ENCODE measurements at regions not wholly inside any gene's neighbourhood (a gene's known extent, or its start where the extent isn't known, plus 50 kb on each side); places are given as distances from the start of the nearest gene placed in this dataset.

- DNase-seq: no peak
- intact Hi-C loops (cut with DNase I): no loop called here
- Histone ChIP-seq H3K9me3 (replicated peaks in 1 of 3) (no peaks in the 10 kb centered on the region), H3K36me3 (replicated peaks in 1 of 2) (no peaks in the 10 kb centered on the region), H3K4me3 (no peak overlapping the region), H3K4me1 (replicated peaks in 1 of 2) (no peaks in the 10 kb centered on the region), H3K27me3 (no peaks in the 10 kb centered on the region), H3K27ac (no peak overlapping the region)
- 39 to 48% (median 43%) methylated on average over 10 of the region's 10 CpGs for WGBS, 4 donors
- TF ChIP-seq CTCF (IDR thresholded peaks at IDR 0.05) (no peak), POLR2A (IDR thresholded peaks at IDR 0.05) (no peak)
Measured at GRCh38 chr6:99802396-99803031, 191.5 kb downstream of the MCHR2 start.

GRCh38 chr6:99808992-99809391, 185.0 kb downstream of the MCHR2 start:
- H3K9me3 ChIP-seq (replicated peaks in 1 of 3): no peaks in the 10 kb centered on the region
- no peaks in the 10 kb centered on the region for H3K36me3 ChIP-seq (replicated peaks in 1 of 2)
- no peak for DNase-seq
- TF ChIP-seq CTCF (IDR thresholded peaks at IDR 0.05) (no peak), POLR2A (IDR thresholded peaks at IDR 0.05) (no peak)
- no peak overlapping the region for H3K27ac ChIP-seq
- no peaks in the 10 kb centered on the region for H3K27me3 ChIP-seq
- intact Hi-C loops (cut with DNase I): no loop called here
- H3K4me1 ChIP-seq (replicated peaks in 1 of 2): no peaks in the 10 kb centered on the region
- H3K4me3 ChIP-seq: no peak overlapping the region
- WGBS, 4 donors: 69 to 78% (median 77%) methylated on average over 2 of the region's 2 CpGs

GRCh38 chr6:99810295-99810694, 183.7 kb downstream of the MCHR2 start:
- H3K4me3 ChIP-seq: no peak overlapping the region
- H3K27ac ChIP-seq: no peak overlapping the region
- H3K4me1 ChIP-seq (replicated peaks in 1 of 2): no peaks in the 10 kb centered on the region
- no peaks in the 10 kb centered on the region for H3K9me3 ChIP-seq (replicated peaks in 1 of 3)
- H3K36me3 ChIP-seq (replicated peaks in 1 of 2): no peaks in the 10 kb centered on the region
- 67 to 80% (median 73%) methylated on average over 1 of the region's 1 CpG for WGBS, 4 donors
- DNase-seq: no peak
- TF ChIP-seq CTCF (IDR thresholded peaks at IDR 0.05) (no peak), POLR2A (IDR thresholded peaks at IDR 0.05) (no peak)
- intact Hi-C loops (cut with DNase I): no loop called here
- no peaks in the 10 kb centered on the region for H3K27me3 ChIP-seq

DNA sequence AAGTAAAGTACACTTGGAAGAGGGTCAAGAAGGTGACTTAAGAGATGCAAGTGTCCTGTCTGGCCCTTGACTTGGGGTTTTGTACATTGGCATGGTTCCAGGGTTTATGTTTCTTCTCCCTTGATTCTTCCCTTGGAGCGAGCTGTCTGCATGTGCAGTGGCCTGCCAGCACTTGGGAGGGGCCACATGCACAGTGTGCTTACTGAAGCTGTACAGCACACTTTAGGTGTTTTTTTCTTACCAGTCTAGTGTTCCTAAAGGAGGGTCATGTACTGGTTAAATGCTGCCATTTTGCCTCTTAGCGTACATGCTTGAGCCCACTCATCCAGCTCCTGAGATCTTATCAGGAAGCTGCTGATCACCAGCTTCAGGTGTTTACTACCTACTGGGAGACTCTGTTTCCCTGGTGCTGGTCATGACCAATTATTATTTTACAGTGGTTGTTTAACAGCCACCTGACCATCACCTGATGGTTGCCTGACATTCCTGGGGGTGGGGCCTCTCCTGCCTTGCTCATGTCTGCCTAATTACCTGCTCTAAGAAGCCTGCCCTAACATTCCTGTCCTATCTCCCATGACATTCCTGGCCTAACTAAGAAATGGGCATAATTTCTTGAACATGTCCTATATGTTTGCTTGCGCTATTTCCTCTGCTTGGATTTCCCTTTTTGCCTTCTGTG, 182.9 kb downstream of the MCHR2 start:
- H3K36me3 ChIP-seq (replicated peaks in 1 of 2): no peaks in the 10 kb centered on the region
- TF ChIP-seq POLR2A (IDR thresholded peaks at IDR 0.05): no peak
- TF ChIP-seq CTCF (IDR thresholded peaks at IDR 0.05): no peak
- H3K27me3 ChIP-seq: no peaks in the 10 kb centered on the region
- no peak overlapping the region for H3K27ac ChIP-seq
- no peaks in the 10 kb centered on the region for H3K4me1 ChIP-seq (replicated peaks in 1 of 2)
- intact Hi-C loops (cut with DNase I): no loop called here
- WGBS, 4 donors: 76 to 95% (median 79%) methylated on average over 3 of the region's 3 CpGs
- no peak for DNase-seq
- H3K9me3 ChIP-seq (replicated peaks in 1 of 3): no peaks in the 10 kb centered on the region
- no peak overlapping the region for H3K4me3 ChIP-seq

Measured in adrenal gland (tissue), 9 donors.